ENCODE measurements at regions not wholly inside any gene's neighbourhood (a gene's known extent, or its start where the extent isn't known, plus 50 kb on each side); places are given as distances from the start of the nearest gene placed in this dataset.
"Not testable (repeated sequence)": the region's sequence is repeated elsewhere in the genome, so short reads cannot be mapped to it uniquely, and the experiment has no call there.

- not testable (repeated sequence) for DNase-seq
Observed at GRCh38 chr5:34189752-34190411, 146.9 kb upstream of the C1QTNF3 start.

- DNase-seq: not testable (repeated sequence)
Observed at GRCh38 chr5:34190466-34190865, 147.5 kb upstream of the C1QTNF3 start.

GRCh38 chr5:34191279-34191744 lies 148.3 kb upstream of the C1QTNF3 start:
- DNase-seq: not testable (repeated sequence)

- not testable (repeated sequence) for DNase-seq
Observed at GRCh38 chr5:34192064-34192922, 149.3 kb upstream of the C1QTNF3 start.

- DNase-seq: not testable (repeated sequence)
Observed at GRCh38 chr5:34192923-34193262, 149.9 kb upstream of the C1QTNF3 start.

- DNase-seq: not testable (repeated sequence)
Observed at GRCh38 chr5:34193297-34193696, 150.3 kb upstream of the C1QTNF3 start.

GRCh38 chr5:34193804-34194203 lies 150.8 kb upstream of the C1QTNF3 start:
- not testable (repeated sequence) for DNase-seq

- DNase-seq: not testable (repeated sequence)
Observed at GRCh38 chr5:34196091-34196490, 153.1 kb upstream of the C1QTNF3 start.

- DNase-seq: not testable (repeated sequence)
Observed at GRCh38 chr5:34205347-34205746, 162.3 kb upstream of the C1QTNF3 start.

- not testable (repeated sequence) for DNase-seq
Observed at GRCh38 chr5:34217386-34217785, 174.4 kb upstream of the C1QTNF3 start.

- not testable (repeated sequence) for DNase-seq
Observed at GRCh38 chr5:34221329-34222073, 178.5 kb upstream of the C1QTNF3 start.

- not testable (repeated sequence) for DNase-seq
Observed at GRCh38 chr5:34223158-34223557, 180.1 kb upstream of the C1QTNF3 start.

GRCh38 chr5:34230402-34230801 lies 187.4 kb upstream of the C1QTNF3 start:
- DNase-seq: not testable (repeated sequence)

- not testable (repeated sequence) for DNase-seq
Observed at GRCh38 chr5:34243802-34244201, 200.8 kb upstream of the C1QTNF3 start.

GRCh38 chr5:34244281-34245031 lies 201.4 kb upstream of the C1QTNF3 start:
- DNase-seq: not testable (repeated sequence)

GRCh38 chr5:34245032-34245394 lies 202.0 kb upstream of the C1QTNF3 start:
- not testable (repeated sequence) for DNase-seq

- not testable (repeated sequence) for DNase-seq
Observed at GRCh38 chr5:34245813-34246212, 202.8 kb upstream of the C1QTNF3 start.

GRCh38 chr5:34258598-34258997 lies 215.6 kb upstream of the C1QTNF3 start:
- not testable (repeated sequence) for DNase-seq

GRCh38 chr5:34261020-34261419 lies 218.0 kb upstream of the C1QTNF3 start:
- DNase-seq: not testable (repeated sequence)

- not testable (repeated sequence) for DNase-seq
Observed at GRCh38 chr5:34266151-34266550, 223.1 kb upstream of the C1QTNF3 start.

GRCh38 chr5:34296759-34297158 lies 253.7 kb upstream of the C1QTNF3 start:
- not testable (repeated sequence) for DNase-seq

GRCh38 chr5:34329201-34329600 lies 286.2 kb upstream of the C1QTNF3 start:
- not testable (repeated sequence) for DNase-seq

Measured in NCI-H82 (cell line).